NCI-H146 treated with DMSO at 0.1 percent for 48 hours (cell line): ENCODE measurements at regions not wholly inside any gene's neighbourhood (a gene's known extent, or its start where the extent isn't known, plus 50 kb on each side); places are given as distances from the start of the nearest gene placed in this dataset.

Experiments used
- DNase-seq: peaks from one replicate; lab custom pipeline; 2025; ENCODE audit not compliant: unreplicated experiment; lab: John Stamatoyannopoulos, UW

DNA sequence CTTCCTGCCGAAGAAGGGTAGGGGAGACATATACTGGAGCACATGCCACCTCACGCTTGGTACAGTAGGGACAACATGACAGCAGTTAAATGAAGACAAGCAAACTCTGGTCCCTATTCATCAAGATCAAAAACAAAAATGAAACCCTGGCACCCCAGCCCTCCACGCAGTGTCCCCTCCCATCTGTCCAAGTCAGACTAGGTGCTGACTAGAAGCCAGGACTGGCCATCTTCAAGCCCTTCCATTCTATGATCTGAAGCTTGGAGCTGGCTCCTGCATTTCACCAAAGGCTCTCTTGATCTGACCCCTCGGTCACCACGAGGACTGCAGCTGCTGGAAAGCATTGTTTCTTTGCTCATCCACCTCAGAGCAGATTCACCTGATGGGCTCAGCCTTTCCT lies 158.9 kb upstream of the GGTLC1 start:
- DNase-seq = no peak

DNA sequence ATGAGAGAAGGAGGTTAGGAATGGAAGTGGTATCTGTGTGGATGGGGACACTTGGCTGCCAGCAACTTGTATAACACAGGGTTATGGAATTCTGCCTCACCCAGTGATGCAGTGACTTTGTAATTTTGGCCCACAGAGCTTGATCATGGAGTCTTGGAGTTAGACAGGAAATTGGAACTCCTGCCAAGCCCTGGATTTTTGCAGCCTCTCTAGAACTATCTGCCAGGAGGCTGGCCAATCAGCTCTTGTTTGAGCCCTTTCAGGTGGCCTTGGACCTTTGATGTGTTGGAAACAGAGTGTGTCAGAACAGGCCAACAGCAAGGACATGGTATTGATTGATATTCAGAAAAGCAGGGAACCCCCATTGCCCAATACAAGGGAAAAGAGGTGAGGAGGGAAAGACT lies 157.7 kb upstream of the GGTLC1 start:
- DNase-seq = no peak

DNA sequence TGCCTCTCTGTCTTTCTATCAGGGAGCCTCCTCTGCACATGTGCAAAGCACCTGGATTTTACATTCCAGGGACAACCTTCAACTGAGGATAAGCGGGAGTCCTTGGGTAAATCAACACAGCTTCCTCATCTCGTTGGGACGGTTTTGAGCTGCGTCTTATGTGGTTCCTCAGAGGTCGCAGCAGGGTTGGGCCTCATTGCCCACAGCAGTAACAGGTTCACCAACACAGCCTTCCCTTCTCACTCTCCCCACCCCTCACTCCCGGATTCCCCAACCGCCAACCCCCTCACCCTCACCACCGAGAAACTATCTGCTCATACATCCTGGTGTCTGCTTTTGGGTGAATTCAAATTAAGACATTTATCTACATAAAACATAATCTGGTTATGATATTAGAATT lies 155.8 kb upstream of the GGTLC1 start:
- no peak for DNase-seq

DNA sequence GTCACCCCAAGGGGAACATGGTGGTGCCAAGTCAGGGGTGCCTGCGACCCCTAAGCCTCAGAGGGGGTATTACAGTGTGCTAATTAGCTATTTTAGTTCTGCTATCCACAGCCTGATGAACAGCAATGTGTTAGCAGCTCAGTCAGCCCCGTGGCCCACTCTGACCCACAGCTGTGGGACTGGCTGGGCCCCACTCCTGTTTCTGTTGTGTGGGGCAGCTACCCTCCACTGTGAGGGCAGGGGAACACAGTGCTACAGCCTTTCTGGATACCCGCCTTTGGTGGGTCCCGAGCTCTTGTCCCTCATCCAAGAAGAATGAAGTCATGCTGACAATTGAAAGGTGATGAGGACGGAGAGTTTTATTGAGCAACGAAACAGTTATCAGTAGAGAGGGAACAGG lies 152.5 kb upstream of the GGTLC1 start:
- no peak for DNase-seq

DNA sequence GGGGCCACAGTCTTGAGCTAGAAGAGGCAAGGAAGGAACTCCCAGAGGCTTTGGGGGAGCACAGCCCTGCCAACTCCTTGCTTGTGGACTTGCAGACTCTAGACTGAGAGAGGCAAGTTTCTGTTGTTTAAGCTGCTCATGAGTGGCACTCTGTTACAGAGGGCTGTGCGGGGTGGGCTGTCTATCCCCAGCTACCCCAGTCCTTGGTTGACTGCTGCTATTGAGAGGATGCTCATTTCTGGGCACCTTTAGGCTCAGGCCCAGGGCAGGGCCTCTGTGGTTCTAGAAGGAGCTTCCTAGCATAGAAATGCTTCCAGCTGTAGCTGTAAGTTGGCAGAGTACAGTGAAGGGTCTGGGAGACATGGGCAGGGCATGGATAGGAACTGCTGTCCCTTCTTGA lies 151.3 kb upstream of the GGTLC1 start:
- no peak for DNase-seq

DNA sequence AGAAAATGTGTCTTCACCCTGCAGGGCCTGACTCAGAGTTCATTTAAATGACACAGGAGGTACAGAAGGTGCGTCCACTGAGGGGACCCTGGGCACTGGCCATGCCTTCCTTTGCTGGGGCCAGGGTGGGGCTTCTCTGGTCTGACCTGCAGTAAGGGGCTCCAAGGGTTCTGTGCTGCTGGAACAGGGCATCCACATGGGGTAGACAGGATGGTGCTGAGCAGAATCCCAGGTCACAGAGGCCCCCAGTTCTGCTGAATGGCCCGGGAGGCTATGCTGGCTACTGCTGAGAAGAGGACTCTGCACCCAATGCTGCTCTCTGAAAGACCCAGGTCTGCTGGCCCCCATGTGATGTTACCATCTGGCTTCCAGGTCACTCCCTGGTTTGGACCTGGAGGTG lies 150.4 kb upstream of the GGTLC1 start:
- DNase-seq = no peak

DNA sequence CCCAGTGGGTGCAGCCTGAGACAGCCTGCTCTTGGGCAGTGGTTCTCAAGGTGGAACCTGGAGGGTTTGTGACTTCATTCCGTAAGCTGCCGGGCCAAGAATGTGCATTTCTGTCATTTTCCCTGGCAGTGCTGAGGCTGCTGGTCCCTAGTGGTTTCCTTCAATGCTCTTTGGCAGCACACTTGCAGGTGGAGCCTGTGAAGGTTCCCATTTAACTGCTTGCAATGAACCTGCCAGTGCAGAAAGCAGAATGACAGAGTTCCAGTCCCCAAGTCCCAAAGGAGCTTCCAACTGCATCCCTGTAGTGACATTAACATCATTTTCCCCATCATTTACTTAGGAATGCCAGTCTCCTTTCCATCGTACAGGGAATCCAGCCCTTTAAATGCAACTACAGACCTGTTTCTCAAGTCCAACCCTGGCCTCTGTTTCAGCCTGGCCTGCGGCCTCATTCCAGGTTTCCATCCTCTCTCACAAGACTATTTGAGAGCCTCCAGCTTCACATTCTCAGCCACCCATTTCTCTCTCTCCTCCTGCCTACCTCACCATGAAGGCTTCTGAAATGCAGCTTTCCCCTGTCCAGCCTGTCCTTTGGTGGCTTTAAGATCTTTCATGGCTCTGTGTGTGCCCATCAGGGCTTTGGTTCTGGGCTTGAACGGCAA lies 149.7 kb upstream of the GGTLC1 start:
- no peak for DNase-seq

DNA sequence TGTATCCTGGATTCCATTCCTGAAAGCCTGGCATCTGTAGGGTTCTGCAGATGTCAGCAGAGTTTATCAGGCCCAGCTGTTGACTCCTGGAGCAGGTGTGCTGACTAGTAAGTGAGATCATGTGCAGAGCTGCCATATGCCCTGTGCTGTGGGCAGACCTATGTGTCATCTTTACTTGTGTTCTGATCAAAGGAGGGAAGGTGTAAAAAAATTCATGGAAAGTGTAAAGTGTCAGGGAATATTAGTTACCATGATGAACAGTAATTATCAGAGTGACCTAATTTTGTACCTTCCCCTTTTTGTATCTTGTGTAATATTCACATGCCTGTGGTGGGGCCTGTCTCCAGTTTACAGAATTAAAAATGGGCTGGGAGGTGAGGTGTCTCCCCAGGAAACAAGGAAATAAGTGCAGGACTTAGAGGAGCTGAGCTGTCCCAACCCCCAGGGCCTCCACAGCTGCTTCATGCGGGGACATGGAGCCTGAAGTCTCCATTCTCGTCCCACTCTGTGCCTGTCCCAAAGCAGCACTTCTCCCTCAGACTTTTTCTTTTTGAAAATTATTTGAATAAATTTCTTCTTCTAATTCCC lies 148.2 kb upstream of the GGTLC1 start:
- no peak for DNase-seq

DNA sequence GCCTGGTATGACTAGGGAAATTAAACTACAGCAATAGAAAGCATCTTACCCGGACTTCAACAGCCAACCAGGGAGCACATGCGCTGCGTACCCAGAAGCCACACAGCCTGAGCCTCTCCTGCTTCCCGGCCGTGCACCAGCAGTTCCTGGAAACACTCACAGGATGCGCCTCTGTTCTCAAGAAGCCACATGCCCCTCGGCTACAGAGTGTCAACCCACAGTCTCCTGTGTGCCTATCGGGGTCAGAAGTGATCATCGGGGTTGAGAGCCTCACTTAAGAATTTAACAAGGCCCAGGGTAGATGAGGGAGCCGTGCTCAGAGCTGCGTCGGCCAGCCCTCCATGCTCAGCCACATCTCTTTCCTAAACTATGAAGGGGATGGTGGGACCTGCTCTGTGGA lies 147.2 kb upstream of the GGTLC1 start:
- DNase-seq = no peak

DNA sequence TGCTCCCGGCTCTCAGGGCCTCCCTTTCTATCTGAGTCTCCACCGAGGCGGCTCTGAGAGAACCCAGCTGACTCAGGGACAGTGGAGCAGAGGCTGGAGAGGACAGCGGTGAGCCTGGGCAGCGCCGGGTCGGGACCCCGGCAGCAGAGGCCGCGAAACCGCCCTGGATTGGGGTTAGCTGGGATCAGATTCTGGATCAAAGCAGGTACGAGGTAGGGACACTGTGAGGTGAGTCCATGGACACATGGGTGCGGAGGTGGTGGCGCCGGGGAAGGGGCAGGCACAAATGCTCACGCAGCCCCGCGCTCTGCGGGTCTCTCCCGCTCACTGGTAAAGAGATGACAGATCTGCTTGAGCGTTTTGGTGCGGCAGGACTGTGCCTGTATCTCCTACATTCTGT lies 146.4 kb upstream of the GGTLC1 start:
- no peak for DNase-seq

DNA sequence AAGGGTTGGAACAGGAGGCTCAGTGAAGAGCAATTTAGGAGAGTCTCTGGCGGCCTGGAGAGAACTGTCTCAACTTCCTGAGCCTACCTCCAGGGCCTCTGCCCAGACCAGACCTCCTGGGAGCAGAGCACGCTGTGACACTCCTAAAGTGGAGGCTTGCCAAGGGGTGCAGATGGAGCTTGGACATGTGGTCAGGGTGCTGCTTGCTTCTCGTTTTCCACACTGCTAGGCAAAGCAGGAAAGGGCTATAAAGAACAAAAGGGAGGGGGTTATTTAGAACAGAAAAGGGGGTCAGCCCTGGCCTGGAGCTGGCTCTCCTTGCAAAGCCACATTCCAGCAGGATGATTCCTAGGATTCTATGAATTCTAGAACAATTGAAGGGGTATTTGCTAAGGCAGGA lies 145.7 kb upstream of the GGTLC1 start:
- DNase-seq = no peak

DNA sequence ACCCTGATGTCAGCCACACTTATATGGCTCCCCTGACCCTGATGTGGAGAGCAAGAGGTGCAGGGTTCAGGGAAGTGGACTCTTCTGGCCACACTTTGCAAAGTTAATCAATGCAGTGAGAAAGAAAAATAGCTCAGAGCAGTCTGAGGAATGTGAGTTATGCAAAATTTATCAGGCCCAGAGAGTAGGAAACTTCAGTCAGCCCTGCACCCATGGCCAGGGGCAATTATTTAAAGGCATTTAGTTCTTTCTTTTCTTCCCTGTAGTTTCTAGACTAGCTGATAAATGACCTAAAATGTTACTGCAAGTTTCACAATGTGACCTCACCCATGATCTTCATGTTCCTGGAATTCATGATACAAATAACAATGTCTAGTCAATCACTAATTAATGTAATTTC lies 143.7 kb upstream of the GGTLC1 start:
- DNase-seq = no peak

DNA sequence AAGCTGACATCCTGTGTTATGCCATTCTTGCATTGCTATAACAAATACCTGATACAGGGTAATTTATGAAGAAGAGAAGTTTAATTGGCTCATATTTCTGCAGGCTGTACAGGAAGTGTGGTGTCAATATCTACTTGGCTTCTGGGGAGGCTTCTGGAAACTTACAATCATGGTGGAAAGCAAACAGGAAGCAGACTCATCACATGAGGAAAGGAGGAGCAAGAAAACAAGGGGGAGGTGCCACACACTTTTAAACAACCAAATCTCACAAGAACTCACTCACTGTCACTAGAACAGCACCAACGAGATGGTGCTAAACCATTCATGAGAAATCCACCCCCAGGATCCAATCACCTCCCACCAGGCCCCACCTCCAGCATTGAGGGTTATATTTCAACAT lies 143.1 kb upstream of the GGTLC1 start:
- DNase-seq = no peak

DNA sequence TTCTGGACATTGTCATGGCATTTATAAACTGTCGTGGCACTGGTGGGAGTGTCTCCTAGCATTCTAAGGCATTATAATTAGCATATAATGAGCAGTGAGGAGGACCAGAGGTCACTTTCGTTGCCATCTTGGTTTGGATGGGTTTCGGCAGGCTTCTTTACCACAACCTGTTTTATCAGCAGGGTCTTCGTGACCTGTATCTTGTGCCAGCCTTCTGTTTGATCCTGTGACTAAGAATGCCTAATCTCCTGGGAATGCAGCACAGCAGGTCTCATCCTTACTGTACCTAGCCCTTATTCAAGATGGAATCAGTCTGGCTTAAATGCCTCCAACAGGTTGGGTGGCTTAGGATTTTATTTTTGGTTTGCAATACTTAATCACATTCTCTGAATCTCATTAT lies 142.7 kb upstream of the GGTLC1 start:
- no peak for DNase-seq

DNA sequence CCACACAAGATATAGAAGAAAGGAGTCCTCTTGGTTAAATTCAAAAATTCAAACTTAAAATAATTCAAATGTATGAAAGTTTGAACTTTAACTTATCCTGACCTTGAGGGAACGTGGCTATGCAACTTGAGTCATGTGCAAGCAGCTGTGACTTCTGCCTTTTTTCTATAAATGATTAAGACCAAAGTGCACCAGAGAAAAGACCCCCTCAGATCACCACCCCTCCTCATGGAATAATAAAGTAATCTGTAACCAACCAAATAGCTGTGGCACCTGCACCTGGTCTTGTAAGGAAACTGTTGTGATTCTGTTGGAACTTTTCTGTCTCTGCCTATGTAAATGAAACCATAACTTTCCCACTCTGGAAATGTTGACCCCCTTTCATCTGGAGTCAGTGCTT lies 141.1 kb upstream of the GGTLC1 start:
- no peak for DNase-seq

DNA sequence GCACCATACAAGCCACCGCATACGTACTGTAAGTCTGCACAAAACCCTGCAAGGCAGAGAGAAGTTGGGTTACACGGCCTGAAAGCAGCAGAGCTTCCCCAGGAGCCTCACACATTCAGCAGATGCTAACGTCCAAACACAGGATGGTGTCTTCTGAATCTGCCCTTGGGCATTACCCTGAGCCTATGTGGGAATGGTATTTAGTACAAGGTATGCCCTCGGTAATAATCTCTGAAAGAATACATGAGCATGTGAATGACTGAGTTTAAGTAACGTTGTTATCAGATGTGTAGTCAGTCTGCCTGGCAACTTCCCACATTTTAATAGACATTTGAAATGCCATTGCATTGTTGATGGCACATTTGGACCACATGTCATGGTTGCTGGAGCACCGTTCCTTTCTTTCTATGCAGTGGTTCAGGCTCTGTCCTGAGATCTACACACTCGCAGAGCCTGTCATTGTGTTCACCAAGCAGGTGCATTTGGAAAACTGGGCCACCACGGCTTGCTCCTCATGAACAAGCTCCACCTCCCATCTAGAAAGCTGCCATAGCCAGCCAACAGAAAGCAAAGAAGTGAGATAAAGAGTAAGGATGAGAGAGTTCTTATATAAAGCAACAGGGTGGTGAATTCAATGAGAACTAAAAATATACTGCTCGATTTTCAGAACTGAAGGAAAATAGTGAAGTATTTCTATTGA lies 136.5 kb upstream of the GGTLC1 start:
- no peak for DNase-seq

DNA sequence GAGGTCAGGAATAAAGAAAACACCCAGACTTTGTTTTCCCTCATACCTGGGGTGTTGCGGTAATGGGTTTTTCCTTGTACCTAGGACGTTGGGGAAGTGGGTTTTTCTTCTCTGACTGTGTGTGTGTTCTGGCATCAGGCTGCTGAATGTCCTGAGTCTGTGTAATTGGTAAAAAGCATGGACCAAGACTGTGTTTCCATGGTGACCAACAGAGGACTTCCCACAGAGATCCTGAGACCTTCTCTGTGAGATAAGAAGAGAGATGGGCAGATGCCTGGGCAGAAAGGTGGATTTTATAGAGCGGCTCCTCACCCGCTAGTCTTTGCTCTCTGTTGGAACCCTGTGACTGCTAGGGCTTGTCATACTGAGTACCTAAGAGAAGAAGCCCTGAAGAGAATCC lies 135.4 kb upstream of the GGTLC1 start:
- no peak for DNase-seq

DNA sequence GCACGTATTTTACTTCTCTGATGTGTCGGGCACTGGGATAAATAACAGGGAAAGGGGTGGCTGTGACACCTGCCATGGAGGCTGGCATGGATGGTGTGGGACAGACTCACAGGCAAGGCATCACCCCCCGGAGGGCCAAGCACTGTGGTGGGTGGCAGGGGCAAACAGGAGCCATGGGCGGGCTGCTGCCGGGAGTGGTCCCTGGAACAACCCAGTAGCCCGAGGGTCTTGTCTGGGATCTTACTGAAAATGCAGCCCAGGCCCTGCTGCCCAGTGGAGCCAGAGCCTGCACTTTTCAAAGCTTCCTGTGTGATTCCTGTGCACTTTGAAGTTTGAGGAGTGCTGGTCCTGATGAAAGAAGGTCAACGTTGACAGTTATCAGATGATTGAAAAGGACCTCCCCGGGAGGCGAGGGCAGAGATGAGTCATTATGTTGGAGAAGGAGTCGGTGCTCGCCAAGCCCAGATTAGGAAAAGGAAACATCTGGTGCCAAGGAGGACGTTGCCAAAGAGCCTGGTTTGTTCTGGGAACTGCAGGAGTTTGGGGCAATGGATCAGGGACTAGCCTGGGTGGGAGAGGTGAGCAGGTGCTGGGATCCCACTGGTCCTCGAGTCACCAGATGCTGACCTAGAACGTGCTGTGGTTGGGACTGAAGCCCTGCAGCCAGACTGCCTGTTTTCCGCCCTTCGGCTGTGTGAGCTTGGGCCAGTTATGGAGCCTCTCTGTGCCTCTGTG lies 130.0 kb upstream of the GGTLC1 start:
- no peak for DNase-seq

DNA sequence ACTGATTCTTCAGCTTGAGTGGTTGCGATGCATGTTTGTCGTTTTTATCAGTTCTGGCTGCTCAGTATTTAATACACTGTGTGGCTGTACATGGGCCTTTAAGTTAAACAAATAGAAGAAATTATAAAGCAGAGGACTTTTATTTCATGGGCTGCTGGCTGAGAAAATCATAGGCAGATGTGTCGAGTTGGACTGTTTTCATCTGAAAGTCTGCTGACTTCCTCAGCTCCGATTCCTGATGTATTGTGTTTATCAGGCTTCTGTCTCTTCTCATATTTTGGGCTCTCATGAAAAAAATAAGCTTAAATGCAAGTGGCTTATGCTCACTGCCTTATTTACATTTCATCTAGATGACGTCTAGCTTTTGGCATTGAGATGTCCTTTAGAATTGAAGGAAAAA lies 129.5 kb upstream of the GGTLC1 start:
- DNase-seq = no peak

DNA sequence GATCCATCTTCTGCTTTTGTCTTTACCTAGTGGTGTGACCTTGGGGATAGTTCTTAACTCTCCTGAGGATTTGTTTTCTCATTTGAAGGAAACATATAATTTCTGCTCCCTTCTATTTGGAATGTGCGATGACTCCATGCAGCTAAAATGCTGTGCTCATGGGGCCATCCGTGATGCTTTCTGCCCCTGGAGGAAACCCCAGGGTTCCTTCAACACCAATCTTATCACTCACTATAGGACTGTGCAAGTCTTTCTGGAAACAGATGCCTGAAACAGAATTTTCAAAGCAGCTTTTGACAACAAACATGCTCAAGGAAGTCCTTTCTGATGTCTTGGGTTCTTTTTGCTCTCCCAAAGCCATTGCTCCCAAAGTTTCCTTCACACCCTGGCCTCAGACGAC lies 128.8 kb upstream of the GGTLC1 start:
- no peak for DNase-seq

DNA sequence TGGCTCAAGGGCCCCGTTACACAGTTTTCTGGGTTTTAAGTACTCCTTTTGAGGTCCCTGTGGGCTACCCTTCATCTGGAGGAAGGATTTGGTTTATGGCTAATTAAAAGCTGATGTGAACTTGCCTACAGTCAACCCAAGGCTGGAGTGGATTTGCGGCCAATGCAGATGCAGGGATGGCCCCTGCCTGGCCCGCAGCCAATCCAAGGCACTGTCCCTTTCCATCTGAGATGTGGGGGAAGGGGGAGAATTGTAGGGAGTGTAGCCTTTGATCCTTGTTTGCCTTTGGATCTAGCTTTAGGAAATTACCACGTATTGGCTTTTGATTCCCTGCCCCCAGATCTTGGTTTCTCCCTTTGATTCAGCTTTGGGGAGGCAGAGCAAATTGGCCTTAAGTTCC lies 128.0 kb upstream of the GGTLC1 start:
- DNase-seq = no peak

DNA sequence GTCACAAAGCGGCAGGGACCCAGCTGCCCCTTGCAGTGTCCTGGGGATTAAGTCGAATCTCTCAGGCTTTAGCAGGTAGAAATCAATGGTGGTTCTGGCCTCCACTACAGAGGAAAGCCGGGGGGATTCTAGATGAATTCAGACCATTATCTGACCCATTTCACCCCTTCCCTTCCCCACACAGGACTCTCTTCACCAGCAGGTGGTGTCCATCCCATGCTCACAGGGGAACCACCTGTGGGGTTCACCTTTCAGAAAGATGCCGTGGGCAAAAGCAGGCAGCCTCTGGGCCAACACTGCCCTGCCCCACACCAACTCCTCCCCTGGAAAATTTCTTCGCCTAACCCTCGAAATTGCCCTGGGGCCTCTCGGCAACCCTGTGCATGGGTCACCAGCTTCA lies 123.8 kb upstream of the GGTLC1 start:
- no peak for DNase-seq
